ENCODE measurements at regions not wholly inside any gene's neighbourhood (a gene's known extent, or its start where the extent isn't known, plus 50 kb on each side); places are given as distances from the start of the nearest gene placed in this dataset.

DNA sequence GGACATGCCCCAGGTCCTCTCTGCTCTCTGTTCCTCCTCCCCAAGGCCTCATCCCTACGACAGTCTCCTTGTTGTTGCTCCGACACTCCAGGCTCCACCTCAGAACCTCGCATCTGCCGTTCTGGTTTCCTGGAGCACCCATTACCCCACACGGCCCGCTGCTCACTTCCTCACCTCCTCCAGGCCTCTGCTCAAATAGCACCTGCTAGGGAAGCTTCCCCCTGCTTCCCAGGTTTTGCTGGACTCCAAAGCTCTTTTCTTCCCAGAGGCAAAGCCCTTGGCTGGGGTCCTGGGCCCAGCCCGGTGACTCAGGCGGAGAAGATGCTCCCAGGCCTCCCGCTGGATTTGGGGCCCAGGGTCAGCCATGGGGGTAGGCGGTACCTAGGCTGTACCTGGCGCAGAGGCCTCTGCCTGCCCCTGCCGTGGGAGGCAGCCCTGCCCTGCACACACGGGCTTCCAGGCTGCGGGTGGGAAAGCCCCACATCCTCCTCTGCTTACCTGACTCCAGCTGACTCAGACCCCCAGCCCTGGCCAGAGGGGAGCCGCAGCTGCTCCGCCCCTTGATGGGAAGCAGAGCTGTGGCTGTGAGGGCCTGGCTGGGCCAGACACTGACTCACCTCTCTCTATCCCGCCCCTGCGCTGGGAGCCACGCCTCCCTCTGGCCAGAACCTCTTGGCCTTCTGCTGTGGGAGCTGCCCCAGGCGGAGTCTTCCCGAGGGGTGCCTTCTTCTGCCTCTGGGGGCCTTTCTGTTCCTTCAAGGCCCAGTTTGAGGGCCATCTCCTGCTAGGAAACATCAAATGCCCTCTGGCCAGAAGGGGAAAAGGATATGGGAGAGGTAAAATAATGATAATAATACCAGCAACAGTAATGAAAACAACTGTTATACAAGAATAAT is 130.5 kb downstream of the CEBPB start:
- Mint-ChIP-seq H3K9me3 (no peaks in the 10 kb centered on the region), H3K27me3 (ENCODE audit: low read depth) (peaks cover 3% of the 10 kb centered on the region), H3K27ac (ENCODE audit: unreplicated experiment) (no peak overlapping the region), H3K4me3 (no peak overlapping the region), H3K4me1 (peaks cover 11% of the 10 kb centered on the region), H3K36me3 (ENCODE audit: low read depth) (no peaks in the 10 kb centered on the region)
- TF ChIP-seq, protein P1, sequence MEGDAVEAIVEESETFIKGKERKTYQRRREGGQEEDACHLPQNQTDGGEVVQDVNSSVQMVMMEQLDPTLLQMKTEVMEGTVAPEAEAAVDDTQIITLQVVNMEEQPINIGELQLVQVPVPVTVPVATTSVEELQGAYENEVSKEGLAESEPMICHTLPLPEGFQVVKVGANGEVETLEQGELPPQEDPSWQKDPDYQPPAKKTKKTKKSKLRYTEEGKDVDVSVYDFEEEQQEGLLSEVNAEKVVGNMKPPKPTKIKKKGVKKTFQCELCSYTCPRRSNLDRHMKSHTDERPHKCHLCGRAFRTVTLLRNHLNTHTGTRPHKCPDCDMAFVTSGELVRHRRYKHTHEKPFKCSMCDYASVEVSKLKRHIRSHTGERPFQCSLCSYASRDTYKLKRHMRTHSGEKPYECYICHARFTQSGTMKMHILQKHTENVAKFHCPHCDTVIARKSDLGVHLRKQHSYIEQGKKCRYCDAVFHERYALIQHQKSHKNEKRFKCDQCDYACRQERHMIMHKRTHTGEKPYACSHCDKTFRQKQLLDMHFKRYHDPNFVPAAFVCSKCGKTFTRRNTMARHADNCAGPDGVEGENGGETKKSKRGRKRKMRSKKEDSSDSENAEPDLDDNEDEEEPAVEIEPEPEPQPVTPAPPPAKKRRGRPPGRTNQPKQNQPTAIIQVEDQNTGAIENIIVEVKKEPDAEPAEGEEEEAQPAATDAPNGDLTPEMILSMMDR (conservative IDR thresholded peaks at IDR 0.05), result no peak
- DNase-seq (ENCODE audit: low read depth, low spot score), result peak; percentile 19

DNA sequence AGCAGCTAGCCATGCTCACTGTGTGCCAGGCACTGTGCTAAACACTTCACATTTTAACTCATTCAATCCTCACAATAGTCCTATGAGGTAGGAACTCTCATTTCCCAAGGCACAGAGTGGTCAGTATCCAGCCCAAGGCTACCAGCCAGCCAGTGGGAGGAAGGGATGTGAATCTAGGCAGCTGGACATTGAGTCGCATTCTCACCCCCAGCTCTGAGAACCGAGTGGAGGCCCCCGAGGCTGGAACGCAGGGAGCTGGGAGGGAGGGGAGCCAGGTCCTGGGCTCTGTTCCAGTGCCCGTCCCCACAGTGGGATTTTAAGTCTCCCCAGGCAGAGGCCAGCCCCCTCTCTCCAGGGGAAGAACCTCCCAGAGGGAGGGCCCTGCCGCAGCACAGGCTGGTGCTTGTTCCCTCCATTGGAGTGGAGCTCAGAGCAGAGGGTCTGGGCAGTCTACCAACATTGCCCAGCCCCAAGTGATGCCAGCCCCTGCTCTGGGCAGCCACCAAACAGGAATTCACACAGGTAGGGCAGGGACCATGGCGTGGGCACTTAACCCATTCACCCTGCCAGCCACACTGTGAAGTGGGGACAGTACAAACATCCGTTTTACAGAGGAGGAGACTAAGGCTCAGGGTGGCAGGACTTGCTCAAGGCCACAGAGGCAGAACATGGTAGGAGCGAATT is 131.3 kb downstream of the CEBPB start:
- H3K27ac Mint-ChIP-seq (ENCODE audit: unreplicated experiment), result no peak overlapping the region
- no peak for DNase-seq (ENCODE audit: low read depth, low spot score)
- H3K4me1 Mint-ChIP-seq, result peaks cover 11% of the 10 kb centered on the region
- H3K4me3 Mint-ChIP-seq, result no peak overlapping the region
- H3K27me3 Mint-ChIP-seq (ENCODE audit: low read depth), result peaks cover 3% of the 10 kb centered on the region
- no peaks in the 10 kb centered on the region for H3K36me3 Mint-ChIP-seq (ENCODE audit: low read depth)
- TF ChIP-seq, protein P1 (conservative IDR thresholded peaks at IDR 0.05), result no peak
- H3K9me3 Mint-ChIP-seq, result no peaks in the 10 kb centered on the region

- peaks cover 3% of the 10 kb centered on the region for H3K27me3 Mint-ChIP-seq (ENCODE audit: low read depth)
- H3K27ac Mint-ChIP-seq (ENCODE audit: unreplicated experiment), result peak overlapping the region; percentile 41
- H3K4me3 Mint-ChIP-seq, result no peak overlapping the region
- peaks cover 12% of the 10 kb centered on the region for H3K4me1 Mint-ChIP-seq
- no peak for DNase-seq (ENCODE audit: low read depth, low spot score)
- no peaks in the 10 kb centered on the region for H3K36me3 Mint-ChIP-seq (ENCODE audit: low read depth)
- H3K9me3 Mint-ChIP-seq, result no peaks in the 10 kb centered on the region
- TF ChIP-seq, protein P1 (conservative IDR thresholded peaks at IDR 0.05), result no peak
Observed at GRCh38 chr20:50322703-50323131, 132.1 kb downstream of the CEBPB start.

DNA sequence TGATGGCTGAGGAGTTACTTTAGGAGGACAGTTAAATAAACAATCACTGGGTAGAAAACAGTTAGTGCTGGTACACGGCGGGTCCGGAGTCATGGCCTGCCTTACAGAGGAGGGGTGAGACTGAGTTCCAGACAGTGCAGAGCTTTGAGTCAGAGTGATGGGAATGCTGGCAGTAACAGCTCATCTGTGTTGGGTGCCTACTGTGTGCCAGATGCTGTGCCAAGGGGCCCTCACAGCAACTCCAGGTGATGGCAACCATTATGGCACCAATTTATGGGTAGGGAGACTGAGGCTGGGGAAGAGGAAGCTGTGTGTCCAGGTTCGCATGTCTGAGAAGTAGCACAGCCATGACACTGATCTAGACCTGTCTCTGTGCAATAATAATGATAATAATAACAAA is 132.6 kb downstream of the CEBPB start:
- H3K36me3 Mint-ChIP-seq (ENCODE audit: low read depth), result no peaks in the 10 kb centered on the region
- TF ChIP-seq, protein P1 (conservative IDR thresholded peaks at IDR 0.05), result no peak
- peaks cover 2% of the 10 kb centered on the region for H3K27me3 Mint-ChIP-seq (ENCODE audit: low read depth)
- no peak overlapping the region for H3K4me3 Mint-ChIP-seq
- peaks cover 14% of the 10 kb centered on the region for H3K4me1 Mint-ChIP-seq
- no peak for DNase-seq (ENCODE audit: low read depth, low spot score)
- H3K9me3 Mint-ChIP-seq, result no peaks in the 10 kb centered on the region
- no peak overlapping the region for H3K27ac Mint-ChIP-seq (ENCODE audit: unreplicated experiment)

GRCh38 chr20:50323777-50324775 is 133.4 kb downstream of the CEBPB start:
- H3K36me3 Mint-ChIP-seq (ENCODE audit: low read depth), result no peaks in the 10 kb centered on the region
- no peak overlapping the region for H3K27ac Mint-ChIP-seq (ENCODE audit: unreplicated experiment)
- TF ChIP-seq, protein P1 (conservative IDR thresholded peaks at IDR 0.05), result no peak
- DNase-seq (ENCODE audit: low read depth, low spot score), result no peak
- no peaks in the 10 kb centered on the region for H3K27me3 Mint-ChIP-seq (ENCODE audit: low read depth)
- H3K4me1 Mint-ChIP-seq, result peaks cover 14% of the 10 kb centered on the region
- no peak overlapping the region for H3K4me3 Mint-ChIP-seq
- no peaks in the 10 kb centered on the region for H3K9me3 Mint-ChIP-seq

All from neural crest cell (in vitro differentiated cells).